HG03095 (cell line): ENCODE measurements at regions not wholly inside any gene's neighbourhood (a gene's known extent, or its start where the extent isn't known, plus 50 kb on each side); places are given as distances from the start of the nearest gene placed in this dataset.
"Not testable (repeated sequence)": the region's sequence is repeated elsewhere in the genome, so short reads cannot be mapped to it uniquely, and the experiment has no call there.

Experiments
- ATAC-seq: cut with Tn5 transposase; IDR thresholded peaks from one replicate; pipeline ENCODE4 v1.9.1; 2021; ENCODE audit warnings: moderate library complexity; ENCODE audit not compliant: unreplicated experiment

DNA sequence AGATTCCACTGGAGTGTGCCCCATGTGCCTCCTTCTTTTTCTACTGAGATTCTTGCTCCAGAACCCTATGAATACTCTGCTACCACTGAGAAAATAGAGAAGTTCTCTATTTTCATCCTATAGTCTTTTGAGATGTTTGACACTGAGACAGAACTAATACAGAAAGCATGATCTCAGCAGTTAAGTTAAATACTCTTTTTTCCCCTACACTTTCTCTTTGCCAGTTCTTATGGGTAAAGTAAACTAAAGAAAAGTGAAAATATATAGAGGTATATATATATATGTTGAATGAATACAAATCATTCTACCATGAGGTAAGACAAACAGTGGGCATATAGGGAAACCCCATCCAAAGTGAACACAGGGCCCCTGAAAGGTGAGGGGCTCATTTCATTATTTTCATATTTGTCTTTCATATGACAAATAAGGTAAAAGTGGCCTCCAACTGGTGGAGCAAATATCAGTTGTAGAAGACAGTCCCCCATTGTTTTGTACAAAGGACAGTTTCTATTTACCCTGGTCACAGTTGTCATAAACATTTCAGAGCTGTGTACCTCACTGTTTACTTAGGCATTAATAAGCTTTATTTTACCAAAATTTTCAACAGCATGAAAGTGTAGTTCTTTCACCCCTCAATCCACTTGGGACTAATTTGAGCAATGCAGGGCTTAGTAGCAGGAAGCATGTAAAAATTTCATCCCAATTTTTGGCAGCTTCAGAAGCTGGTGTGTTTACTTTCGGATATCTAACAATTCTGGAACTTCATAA is 188.3 kb upstream of the MARCKS start:
- ATAC-seq, result peak; percentile 55

GRCh38 chr6:113669606-113670005 is 187.5 kb upstream of the MARCKS start:
- no peak for ATAC-seq

GRCh38 chr6:113671421-113671820 is 185.7 kb upstream of the MARCKS start:
- ATAC-seq, result no peak

DNA sequence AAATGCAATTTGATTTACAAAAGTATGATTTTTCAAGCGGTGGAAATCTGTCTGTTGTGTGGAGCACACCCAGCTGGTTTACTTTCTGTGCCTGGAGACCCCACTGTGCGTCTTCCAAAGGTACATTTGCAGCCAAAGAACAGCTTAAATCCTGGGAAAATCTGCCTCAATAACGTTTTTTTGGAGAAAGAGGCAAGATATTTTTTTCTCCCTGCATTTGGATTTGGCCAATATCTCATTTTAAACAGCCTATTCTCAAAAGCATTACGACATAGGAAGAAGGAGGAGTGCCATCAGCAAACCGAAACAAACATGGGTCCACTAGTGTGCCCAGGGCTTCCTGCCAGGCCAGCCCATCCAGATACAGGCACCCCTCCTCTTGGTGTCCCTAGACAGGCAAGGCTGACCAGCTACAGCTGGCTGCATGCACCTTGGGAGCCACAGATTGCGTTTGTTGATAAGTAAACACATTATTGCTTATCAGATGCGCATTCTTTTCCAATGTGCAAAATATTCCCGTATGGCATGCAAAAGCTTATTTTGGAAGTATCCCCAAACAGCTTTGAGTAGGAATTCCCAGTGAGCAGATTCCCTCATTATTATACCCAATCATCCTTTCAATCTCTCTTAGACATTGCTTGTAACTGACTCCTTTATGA is 184.5 kb upstream of the MARCKS start:
- no peak for ATAC-seq

- no peak for ATAC-seq
Measured at GRCh38 chr6:113674075-113674474, 183.1 kb upstream of the MARCKS start.

DNA sequence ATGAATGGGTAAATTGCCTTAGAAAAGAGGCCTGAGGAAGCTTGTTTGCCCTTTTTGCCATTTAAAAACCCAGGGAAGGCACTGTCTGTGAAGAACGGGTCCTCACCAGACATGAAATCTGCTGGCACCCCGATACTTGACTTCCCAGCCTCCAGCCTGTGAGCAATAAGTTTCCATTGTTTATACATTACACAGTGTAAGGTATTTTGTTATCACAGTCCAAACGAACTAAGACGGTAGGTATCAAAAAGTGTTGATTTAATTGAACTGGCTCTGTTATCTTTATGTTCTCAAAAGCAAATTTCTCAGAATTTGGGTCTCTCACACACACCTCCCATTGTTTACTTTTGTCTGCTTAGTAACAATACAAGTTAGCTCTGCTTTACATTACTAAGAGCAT is 181.1 kb upstream of the MARCKS start:
- no peak for ATAC-seq

GRCh38 chr6:113676968-113677367 is 180.2 kb upstream of the MARCKS start:
- no peak for ATAC-seq

DNA sequence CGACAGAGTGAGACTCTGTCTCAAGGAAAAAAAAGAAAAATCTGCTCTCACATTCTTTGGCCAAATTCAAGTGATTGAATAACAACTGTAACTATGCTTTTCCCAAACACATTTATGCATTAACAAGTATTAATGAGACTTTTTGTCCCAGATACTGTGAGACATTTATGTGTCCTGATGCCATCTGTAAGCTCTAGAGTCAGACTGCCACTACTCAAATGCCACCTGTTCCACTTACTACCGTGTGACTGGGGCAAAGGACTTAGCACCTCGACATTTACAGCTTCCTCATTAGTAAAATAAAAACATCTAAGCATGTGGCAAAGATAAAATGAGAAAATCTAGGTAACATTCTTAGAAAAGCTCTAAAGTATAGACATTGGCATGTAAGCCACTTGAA is 178.1 kb upstream of the MARCKS start:
- ATAC-seq, result no peak

- no peak for ATAC-seq
Measured at GRCh38 chr6:113680301-113680700, 176.8 kb upstream of the MARCKS start.

DNA sequence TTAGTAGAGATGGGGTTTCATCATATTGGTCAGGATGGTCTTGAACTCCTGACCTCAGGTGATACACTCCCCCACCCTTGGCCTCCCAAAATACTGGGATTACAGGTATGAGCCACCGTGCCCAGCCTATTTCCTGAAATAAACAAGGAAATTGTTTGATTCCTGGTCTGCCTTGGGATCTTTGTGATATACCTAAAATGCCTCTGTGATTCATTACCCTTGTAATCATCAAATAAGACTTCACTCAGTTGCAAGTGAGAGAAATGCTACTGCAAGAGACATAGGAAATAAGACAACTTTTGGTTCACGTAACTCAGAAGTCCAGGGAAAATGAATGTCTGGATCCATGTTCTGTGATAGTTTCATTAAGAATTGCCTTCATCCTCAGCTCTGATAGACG is 173.2 kb upstream of the MARCKS start:
- no peak for ATAC-seq

GRCh38 chr6:113684382-113684901 is 172.7 kb upstream of the MARCKS start:
- ATAC-seq, result no peak

- ATAC-seq, result no peak
Measured at GRCh38 chr6:113686049-113686448, 171.1 kb upstream of the MARCKS start.

DNA sequence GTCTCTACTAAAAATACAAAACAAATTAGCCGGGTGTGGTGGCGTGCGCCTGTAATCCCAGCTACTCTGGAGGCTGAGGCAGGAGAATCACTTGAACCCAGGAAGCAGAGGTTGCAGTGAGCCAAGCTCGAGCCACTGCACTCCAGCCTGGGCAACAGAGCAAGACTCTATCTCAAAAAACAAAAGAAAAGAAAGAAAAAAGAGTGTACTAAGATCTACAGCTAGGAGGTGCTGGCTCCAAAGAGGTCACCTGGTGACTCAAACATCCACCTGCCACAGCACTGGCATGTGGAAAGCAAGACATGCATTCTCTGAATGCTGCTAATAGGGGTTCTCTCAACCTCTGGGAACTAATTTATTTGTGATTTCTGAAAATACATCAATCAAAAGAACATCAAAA is 167.5 kb upstream of the MARCKS start:
- ATAC-seq, result not testable (repeated sequence)

DNA sequence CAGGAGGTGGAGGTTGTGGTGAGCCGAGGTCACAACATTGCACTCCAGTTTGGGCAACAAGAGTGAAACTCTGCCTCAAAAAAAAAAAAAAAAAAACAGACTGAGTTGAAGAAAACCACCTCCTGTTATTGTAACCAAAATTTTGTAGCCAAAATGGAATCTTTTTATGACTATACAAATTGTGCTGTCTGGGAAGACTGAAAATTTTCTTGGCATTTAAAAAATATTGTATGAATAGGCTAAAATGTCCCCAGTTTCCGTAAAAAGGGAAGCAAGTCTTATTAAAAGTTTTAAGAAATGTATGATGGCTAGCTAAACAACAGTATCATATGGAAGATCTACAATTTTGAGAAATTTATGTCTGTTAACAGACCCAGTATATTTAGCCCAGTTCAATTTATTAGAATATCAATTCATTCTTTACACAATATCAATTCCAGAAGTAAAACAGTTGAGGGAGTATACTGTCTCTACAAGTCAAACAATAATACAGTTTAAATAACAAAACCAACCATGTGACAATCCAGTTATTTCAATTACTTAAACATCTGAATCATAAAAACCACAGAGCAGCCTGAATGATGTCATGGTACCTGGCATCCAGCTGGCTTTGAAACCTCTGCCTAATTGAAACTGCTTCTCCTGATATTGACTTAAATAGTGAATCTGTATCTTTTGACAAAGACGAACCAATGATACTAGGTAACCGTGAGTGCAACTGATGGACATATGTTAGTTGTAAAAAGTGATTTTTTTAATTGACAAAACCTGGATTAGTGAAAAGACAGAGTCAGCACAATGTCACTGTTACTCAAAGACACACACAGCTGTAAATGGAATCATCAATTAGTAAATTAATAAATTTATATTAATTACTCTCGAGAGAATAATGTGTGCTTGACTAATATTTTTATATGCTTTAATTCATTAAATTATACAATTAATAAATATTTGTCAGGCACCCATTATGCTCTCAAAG is 166.6 kb upstream of the MARCKS start:
- peak; percentile 66 for ATAC-seq

- no peak for ATAC-seq
Measured at GRCh38 chr6:113691260-113691656, 165.9 kb upstream of the MARCKS start.

GRCh38 chr6:113693851-113694250 is 163.3 kb upstream of the MARCKS start:
- no peak for ATAC-seq

- no peak for ATAC-seq
Measured at GRCh38 chr6:113694278-113695077, 162.7 kb upstream of the MARCKS start.

DNA sequence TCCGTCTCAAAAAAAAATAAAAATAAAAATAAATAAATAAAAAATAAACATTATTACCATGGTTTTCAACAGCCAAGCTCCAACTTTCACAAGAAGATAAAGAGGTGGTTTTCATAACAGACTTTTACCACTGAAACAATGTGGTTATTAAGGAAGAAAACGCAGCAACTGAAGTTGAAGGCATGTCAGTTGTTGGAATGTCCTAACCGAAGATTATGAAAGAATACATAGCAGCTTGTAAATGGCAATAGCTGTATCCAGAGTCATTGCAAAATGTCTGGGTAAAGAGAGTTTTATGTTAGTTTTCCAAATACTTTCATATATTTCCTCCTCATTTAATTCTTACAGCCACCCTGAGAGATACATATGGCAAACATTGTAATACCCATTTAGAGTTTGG is 161.6 kb upstream of the MARCKS start:
- no peak for ATAC-seq

DNA sequence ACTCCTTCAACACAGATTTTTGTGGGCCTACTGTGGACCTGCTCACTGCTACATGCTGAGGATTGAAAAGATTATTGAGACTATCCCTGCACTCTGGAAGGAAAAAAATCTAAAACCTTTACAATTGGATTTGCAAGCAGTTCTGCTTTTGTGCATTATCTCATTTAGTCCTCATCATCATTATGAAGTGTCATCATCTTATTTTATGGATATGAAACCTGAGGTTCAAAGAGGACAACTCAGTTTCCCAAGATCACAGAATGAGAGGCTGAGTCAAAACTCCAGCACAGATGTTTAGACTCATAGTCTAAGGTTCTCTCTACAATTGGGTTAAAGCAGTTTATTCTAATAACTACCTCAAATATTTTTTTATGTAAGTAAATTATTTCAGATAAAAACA is 160.2 kb upstream of the MARCKS start:
- ATAC-seq, result no peak

DNA sequence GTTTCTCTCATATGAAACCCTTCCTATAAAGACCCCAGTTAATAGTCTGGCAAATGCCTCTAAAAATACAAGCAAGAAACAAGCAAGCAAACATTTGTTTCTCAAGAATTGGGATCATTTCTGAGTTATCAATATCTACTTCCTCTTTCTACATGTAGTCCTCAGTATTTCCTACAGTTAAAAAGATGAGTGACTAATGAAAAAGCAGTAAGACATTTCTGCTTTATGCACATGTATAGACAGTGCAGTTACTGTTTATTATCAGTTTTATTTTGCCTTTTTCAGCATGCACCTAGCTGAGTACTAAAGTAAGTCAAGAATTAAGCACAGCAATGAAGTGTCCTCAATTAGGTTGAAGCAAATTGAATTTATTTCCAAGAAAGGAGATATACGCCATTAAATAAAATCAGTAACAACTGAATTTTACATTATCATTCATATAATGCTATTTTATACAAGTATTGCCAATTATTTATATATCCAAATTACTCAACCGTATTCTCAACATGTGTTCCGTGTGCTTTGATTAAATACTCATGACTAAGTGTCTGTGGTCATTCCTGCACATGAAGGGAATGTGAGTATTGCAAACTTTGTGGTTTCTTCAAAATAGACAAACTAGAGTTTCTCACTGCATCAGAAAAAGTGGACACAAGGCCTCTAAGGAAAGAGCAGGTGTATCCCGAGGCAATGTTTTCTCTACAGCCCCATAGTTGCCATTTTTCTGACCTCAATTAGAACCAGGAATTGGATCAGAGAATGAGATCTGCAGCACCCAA is 159.3 kb upstream of the MARCKS start:
- no peak for ATAC-seq
